IPS DF 4.7 (cell line): ENCODE measurements at regions not wholly inside any gene's neighbourhood (a gene's known extent, or its start where the extent isn't known, plus 50 kb on each side); places are given as distances from the start of the nearest gene placed in this dataset.

Experiments used
- DNase-seq: peaks from one replicate; pipeline ENCODE4 v3.0.0-alpha.2; 2013; ENCODE audit warnings: low spot score; ENCODE audit errors: extremely low read depth

GRCh38 chr4:35700663-35701062, 543.7 kb downstream of the ARAP2 start:
- no peak for DNase-seq

- no peak for DNase-seq
Measured at GRCh38 chr4:35709080-35709479, 535.2 kb downstream of the ARAP2 start.

GRCh38 chr4:35710343-35710742, 534.0 kb downstream of the ARAP2 start:
- DNase-seq: no peak

GRCh38 chr4:35711127-35711526, 533.2 kb downstream of the ARAP2 start:
- no peak for DNase-seq

GRCh38 chr4:35723973-35724372, 520.3 kb downstream of the ARAP2 start:
- DNase-seq: no peak

GRCh38 chr4:35725131-35725530, 519.2 kb downstream of the ARAP2 start:
- peak; percentile 19 for DNase-seq

- no peak for DNase-seq
Measured at GRCh38 chr4:35730414-35730813, 513.9 kb downstream of the ARAP2 start.

GRCh38 chr4:35734381-35735098, 509.8 kb downstream of the ARAP2 start:
- DNase-seq: no peak

- no peak for DNase-seq
Measured at GRCh38 chr4:35739308-35739707, 505.0 kb downstream of the ARAP2 start.

- DNase-seq: no peak
Measured at GRCh38 chr4:35754047-35754446, 490.3 kb downstream of the ARAP2 start.

- DNase-seq: no peak
Measured at GRCh38 chr4:35757836-35758235, 486.5 kb downstream of the ARAP2 start.

GRCh38 chr4:35760807-35761206, 483.5 kb downstream of the ARAP2 start:
- DNase-seq: no peak

GRCh38 chr4:35771571-35771970, 472.7 kb downstream of the ARAP2 start:
- DNase-seq: no peak

- DNase-seq: no peak
Measured at GRCh38 chr4:35772291-35772690, 472.0 kb downstream of the ARAP2 start.

GRCh38 chr4:35789899-35790574, 454.3 kb downstream of the ARAP2 start:
- DNase-seq: no peak

- no peak for DNase-seq
Measured at GRCh38 chr4:35793045-35793722, 451.1 kb downstream of the ARAP2 start.

- no peak for DNase-seq
Measured at GRCh38 chr4:35793766-35794165, 450.5 kb downstream of the ARAP2 start.

- DNase-seq: no peak
Measured at GRCh38 chr4:35800669-35801068, 443.6 kb downstream of the ARAP2 start.

GRCh38 chr4:35802644-35803043, 441.7 kb downstream of the ARAP2 start:
- DNase-seq: no peak

GRCh38 chr4:35818520-35818919, 425.8 kb downstream of the ARAP2 start:
- DNase-seq: no peak

GRCh38 chr4:35820003-35820402, 424.3 kb downstream of the ARAP2 start:
- DNase-seq: no peak

GRCh38 chr4:35824231-35824630, 420.1 kb downstream of the ARAP2 start:
- no peak for DNase-seq

- no peak for DNase-seq
Measured at GRCh38 chr4:35835893-35836292, 408.4 kb downstream of the ARAP2 start.
